Endometrium (tissue), 2 donors: ENCODE measurements at regions not wholly inside any gene's neighbourhood (a gene's known extent, or its start where the extent isn't known, plus 50 kb on each side); places are given as distances from the start of the nearest gene placed in this dataset.
A peak's percentile ranks its signal among the peaks of the same experiment; 100 is the strongest.

Experiments used
- FAIRE-seq: peaks from 2 replicates; lab custom pipeline; 2012; peaks lifted over from hg19 to GRCh38; lab: Jason Lieb, UNC
- donor health status: control.
- donor health status: control.

DNA sequence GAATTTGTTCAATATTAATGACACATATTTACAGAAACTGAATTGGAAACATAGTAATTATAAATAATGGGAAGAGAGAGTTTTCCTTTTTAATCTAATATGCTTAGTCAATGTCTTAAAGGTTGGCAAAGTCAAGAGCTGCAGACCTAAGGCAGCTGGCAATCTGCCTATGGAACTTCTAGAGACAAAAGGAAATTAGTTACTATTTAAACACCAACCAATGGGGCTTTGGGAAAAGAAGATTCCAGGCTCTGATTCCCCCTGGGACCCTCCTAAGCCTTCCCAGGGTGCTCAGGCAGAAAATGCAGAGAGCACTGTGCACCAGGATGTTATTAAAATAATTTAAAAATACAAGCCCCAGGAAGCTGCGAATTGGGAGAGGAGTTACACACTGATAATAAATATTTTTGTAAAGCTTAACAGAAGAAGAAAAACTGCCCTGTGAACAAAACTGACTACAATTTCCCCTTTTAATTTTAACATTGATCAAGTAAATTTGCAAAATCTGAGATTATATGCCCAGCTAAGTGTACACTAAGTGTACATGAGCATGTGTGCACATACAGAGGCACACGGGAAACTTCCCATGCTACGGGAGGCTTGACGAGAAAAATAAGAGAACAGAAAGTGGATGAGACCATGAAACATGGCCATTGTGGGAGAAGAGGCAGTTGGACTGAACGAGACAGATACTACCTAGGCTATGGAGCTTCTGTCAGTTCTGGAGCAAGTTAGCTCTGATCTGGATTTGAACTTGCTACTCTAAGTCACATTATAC is 77.4 kb upstream of the ADAMTS16 start:
- FAIRE-seq: no peak

DNA sequence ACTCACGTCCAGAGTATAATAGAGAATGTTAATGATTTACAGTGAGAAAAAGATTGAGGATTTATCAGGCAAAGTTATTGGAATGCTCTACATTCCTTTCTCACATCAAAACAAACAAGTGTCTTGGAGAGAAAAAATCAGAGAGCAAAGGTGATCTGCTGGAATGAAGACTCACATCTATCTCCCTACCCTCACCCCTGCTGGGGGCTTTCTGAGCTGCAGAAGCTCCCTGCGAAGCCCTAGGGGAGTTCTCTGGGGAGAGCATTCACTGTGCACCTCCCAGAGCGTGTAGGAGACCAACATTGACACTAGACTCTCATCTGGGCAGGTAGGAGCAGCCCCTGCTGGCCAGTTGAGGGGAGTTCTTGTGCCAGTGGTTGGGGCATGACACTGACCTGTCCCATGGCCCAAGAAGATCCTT is 76.6 kb upstream of the ADAMTS16 start:
- FAIRE-seq: no peak

- no peak for FAIRE-seq
Measured at GRCh38 chr5:5065472-5065871, 74.7 kb upstream of the ADAMTS16 start.

DNA sequence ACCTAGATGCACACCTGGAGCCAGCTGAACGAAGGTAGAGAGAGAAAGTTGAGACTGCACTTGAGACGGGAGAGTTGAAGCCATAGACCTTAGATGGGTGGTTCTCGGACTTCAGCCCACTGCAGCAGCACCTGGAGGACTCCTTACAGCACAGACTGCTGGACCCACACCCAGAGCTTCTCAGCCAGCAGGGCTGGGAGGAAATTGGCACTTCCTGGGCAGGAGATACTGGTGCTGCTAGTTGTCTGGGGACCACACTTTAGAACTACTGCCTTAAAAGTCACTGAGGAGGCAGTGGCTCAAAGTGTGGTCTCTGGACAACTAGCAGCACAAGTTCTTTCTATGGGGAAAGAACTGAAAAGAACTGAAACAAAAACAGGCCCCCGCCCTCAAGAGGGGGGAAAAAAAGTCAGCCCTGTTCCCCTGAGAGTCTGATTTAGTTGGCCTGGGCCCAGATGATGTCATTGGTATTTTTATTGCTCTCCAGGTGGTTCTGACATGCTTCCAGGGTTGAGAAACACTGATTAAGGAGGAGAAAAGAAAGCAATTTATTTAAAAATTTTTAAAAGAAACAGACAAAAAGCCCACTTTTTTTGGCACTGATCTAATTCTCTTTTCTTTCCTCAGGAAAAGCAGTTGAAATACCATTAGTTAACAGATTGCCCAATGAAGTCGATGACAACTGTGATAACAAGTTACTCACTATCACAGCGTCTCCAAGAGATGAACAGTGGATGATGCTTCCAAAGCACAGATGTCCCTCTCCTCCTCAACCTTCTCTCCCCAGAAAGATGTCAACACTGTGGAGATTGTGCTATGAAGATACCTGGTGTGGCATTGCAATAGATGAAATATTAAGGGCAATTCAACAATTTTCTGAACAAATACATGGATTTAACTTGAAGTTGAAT is 73.6 kb upstream of the ADAMTS16 start:
- FAIRE-seq: peak; percentile 62

DNA sequence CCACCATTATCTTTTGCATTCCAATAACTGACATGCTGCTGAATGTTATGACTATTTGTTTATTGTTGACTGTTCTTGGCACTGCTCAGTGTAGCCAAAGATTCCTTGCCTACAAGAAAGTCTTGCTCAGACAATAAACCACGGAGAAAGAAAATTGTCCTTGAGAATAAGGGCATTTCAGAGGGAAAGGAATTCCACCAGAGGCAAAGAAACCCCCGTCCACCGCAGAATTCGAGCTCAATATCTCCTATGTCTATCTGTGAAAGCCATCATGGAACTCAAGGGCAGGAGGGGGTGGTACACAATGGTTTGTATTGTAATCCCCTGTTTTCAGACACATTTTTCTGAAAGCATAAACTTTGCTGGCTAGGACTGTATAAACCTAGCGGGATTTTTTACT is 70.3 kb upstream of the ADAMTS16 start:
- no peak for FAIRE-seq

DNA sequence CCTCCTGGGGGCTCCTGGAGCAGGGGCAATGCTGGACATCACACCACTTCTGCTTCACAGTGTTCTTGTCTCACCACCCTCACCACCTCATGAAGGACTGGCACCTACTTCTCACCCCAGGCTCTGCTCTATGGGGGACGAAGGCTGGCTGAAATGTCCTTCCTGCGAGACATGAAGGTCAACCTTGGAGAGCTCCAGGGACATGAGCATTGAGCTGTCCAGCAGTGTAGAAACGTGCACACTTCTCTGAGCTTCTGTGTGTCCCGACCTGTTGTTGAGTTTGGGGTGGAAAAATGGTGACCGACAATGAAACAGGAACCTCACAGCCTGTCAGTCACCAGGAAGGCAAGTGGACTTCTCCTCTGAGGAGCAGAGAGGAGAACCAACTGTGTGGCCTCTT is 68.6 kb upstream of the ADAMTS16 start:
- FAIRE-seq: no peak

DNA sequence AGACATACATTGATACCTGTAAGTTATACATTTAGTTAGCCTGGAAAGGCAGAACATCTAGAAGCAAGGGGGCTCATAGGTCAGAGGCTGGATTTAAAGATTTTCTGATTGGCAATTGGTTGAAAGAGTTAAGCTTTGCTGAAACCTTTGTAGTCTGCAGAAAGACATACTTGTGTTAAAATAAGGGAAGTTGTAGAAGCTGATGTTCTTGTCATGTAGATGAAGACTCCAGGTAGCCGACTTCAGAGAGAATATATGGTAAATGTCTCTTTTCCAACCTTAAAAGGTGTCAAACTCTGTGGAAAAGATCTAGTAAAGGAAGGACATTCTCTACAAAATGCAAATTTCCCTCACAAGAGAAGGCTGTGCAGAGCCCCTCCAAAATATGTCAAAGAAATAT is 62.9 kb upstream of the ADAMTS16 start:
- no peak for FAIRE-seq

DNA sequence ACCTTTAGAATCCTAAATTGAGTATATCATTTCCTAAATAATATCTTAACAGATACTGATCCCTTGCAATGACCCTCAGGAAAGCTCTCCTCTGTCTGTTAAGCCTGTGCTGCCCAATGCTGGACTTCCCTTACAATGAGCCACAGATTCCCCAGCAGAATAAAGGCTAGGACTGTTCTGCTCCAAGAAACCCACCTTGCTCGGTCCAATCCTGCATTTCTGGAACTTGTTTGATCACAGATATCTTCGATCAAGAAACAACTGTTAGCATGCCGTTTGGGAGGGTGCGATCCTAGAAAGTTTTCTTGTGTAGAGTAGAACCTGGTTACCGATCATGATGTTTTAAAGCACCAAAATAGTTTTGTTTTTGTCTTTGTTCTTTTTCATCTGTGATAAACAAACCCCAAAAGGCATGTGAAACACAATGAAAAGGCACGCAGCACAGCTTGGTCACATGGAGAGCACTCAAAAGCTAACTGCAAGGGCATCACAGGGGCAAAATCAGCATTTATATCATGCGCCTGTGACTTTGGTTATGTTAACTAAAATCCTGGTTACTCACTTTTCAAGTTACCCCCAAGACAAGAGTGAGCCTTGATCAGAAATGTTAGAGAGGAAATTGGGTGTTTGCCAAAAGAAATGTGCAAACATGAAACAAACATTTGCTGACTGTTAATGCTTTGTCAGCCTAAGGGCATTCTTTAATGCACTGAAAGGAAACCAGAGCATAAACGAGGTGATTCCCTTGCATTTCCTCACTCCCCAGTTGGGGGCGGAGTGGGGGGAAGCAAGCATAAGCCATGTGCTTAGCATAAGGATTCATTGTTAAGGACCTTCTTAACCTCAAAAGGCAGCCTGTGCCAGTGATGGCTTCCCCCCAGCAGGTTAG is 61.9 kb upstream of the ADAMTS16 start:
- FAIRE-seq: no peak

GRCh38 chr5:5079876-5080275 is 60.3 kb upstream of the ADAMTS16 start:
- no peak for FAIRE-seq

DNA sequence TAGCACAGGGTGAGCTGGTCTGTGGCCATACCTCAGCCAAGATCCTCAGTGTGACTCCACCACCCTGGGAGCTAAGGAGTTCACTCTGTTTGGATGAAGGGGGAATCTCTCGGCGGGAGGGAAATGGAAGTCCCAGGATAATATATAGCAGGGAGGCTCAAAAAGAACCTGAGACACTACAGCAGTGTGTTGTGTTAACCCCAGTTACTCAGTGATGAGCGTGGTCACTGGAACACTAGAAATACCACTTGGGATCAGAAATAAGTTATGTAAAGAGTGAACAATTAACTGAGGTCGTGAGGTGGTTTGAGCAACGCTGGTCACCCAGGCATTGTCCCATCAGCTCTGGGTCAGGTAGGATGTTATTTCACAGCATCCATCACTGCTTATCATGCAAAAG is 59.3 kb upstream of the ADAMTS16 start:
- no peak for FAIRE-seq

GRCh38 chr5:5085381-5085780 is 54.7 kb upstream of the ADAMTS16 start:
- peak; percentile 93 for FAIRE-seq

DNA sequence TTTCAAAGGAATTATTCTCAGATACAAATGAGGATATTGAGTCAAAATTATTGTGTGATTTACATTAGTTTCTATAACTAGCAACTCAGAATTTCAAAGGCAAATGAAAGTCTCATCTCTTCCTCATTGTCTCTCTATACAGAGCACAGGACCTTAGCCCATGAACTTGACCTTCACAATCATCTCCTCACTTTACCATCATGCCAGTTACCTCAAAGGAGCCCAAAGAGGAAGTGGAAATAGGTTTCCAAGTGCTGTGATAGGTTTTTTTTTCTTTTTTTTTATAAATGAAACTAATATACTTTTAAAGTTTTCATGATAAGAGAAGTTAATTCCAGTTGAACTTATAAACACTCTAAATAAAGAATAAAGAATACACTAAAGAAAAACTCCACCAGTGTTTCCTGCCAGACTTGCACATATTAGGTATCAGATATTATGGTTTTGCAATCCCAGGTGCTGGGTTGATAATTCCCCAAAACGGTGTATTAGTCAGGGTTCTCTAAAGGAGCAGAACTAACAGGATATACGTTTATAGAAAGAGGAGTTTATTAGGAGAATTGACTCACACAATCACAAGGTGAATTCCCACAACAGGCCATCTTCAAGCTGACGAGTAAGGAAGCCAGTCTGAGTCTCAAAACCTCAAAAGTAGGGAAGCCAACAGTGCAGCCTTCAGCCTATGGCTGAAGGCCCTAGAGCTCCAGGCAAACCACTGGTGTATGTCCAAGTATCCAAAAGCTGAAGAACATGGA is 50.1 kb upstream of the ADAMTS16 start:
- FAIRE-seq: no peak
